ENCODE measurements at regions not wholly inside any gene's neighbourhood (a gene's known extent, or its start where the extent isn't known, plus 50 kb on each side); places are given as distances from the start of the nearest gene placed in this dataset.

- DNase-seq (ENCODE audit: low read depth, low spot score), result peak; percentile 14
Measured at GRCh38 chr12:114018669-114019068, 52.5 kb upstream of the RBM19 start.

Measured in astrocyte of the hippocampus (primary cell).